ENCODE measurements at regions not wholly inside any gene's neighbourhood (a gene's known extent, or its start where the extent isn't known, plus 50 kb on each side); places are given as distances from the start of the nearest gene placed in this dataset.

DNA sequence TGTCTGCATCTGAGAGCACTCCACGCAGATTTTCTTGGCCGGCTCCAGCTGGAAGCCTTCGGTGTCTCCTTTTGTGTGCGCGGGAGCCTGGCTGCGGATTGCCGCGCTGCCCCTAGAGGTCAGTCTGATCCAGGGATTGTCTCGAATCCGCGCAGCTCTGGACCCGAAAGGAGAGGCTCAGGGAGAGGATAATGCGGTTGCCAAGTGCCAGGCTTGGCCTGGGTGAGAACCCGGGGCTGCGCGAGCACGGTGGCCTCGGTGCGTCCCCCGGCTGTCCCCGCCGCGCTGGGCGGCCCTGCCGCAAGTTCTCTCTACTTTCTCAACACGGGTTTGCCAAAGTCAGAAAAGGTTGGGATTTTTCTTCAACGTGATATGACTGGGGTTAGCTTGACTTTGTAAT is 140.9 kb downstream of the ADCYAP1R1 start:
- 7% methylated on average over 27 of the region's 27 CpGs for WGBS (ENCODE audit: missing lambda C conversion rate)
- peak overlapping the region; percentile 53 for H3K4me2 ChIP-seq
- POLR2A ChIA-PET = interaction anchor here (0.7 kb wide), 1 partner anchor 68 kb away, joined by 3 read pairs; no protein-coding TSS in a partner anchor

GRCh38 chr7:31190906-31191305 is 138.8 kb downstream of the ADCYAP1R1 start:
- no peaks in the 10 kb centered on the region for H3K9me3 ChIP-seq
- H3K4me2 ChIP-seq = no peak overlapping the region
- POLR2A ChIA-PET = no interaction called here
- no peak overlapping the region for H3K4me3 ChIP-seq
- WGBS (ENCODE audit: missing lambda C conversion rate) = 33% methylated on average over 3 of the region's 3 CpGs
- DNase-seq (ENCODE audit: low read depth in 1 of 2, low spot score in 1 of 2) (no peak), FAIRE-seq (no peak), ATAC-seq (no peak)
- TF ChIP-seq CBX8 (IDR thresholded peaks at IDR 0.05) (no peak), BCL3 (IDR thresholded peaks at IDR 0.05) (no peak), MAX (IDR thresholded peaks at IDR 0.05) (no peak), JUN (IDR thresholded peaks at IDR 0.05) (no peak), RNF2 (IDR thresholded peaks at IDR 0.05; ENCODE audit: borderline replicate concordance, low read depth) (no peak), FOSL2 (IDR thresholded peaks at IDR 0.05) (no peak), FOSL2 (CRISPR knock-in tag; IDR thresholded peaks at IDR 0.05) (no peak), EHMT2 (IDR thresholded peaks at IDR 0.05; ENCODE audit: low read depth) (no peak), POLR2A (IDR thresholded peaks at IDR 0.05; ENCODE audit: low read length) (no peak), HOXA7 (CRISPR knock-in tag; IDR thresholded peaks at IDR 0.05) (no peak), HOXB5 (CRISPR knock-in tag; IDR thresholded peaks at IDR 0.05) (no peak), FOSB (CRISPR knock-in tag; IDR thresholded peaks at IDR 0.05) (no peak), MAZ (IDR thresholded peaks at IDR 0.05; ENCODE audit: borderline replicate concordance, low read depth, low read length) (no peak), MYC (IDR thresholded peaks at IDR 0.05; ENCODE audit: borderline replicate concordance, low read length) (no peak), EP300 (IDR thresholded peaks at IDR 0.05) (no peak), CBX2 (IDR thresholded peaks at IDR 0.05; ENCODE audit: borderline replicate concordance, low read depth) (no peak), JUNB (IDR thresholded peaks at IDR 0.05) (no peak), RAD21 (conservative IDR thresholded peaks at IDR 0.05 in 1 of 2, IDR thresholded peaks at IDR 0.05 in 1 of 2) (no peak), REST (IDR thresholded peaks at IDR 0.05) (no peak)
- TF ChIP-seq, protein P1, sequence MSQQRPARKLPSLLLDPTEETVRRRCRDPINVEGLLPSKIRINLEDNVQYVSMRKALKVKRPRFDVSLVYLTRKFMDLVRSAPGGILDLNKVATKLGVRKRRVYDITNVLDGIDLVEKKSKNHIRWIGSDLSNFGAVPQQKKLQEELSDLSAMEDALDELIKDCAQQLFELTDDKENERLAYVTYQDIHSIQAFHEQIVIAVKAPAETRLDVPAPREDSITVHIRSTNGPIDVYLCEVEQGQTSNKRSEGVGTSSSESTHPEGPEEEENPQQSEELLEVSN (IDR thresholded peaks at IDR 0.05; ENCODE audit: borderline replicate concordance, low read depth) = no peak
- CTCF ChIA-PET = interaction anchor here (0.7 to 5.1 kb wide), 5 partner anchors 9 to 442 kb away, joined by 3 to 54 read pairs (median 3); no protein-coding TSS in a partner anchor
- no peak overlapping the region for H3K27ac ChIP-seq
- no peaks in the 10 kb centered on the region for H3K4me1 ChIP-seq

More for the DNA sequence above, 140.9 kb downstream of the ADCYAP1R1 start:
- DNase-seq (ENCODE audit: low read depth in 1 of 2, low spot score in 1 of 2) (peak; percentile 61 to 66), FAIRE-seq (no peak), ATAC-seq (peak; percentile 100)
- no peak for TF ChIP-seq MAFK (IDR thresholded peaks at IDR 0.05; ENCODE audit: partially characterized antibody)
- TF ChIP-seq FOXS1 (CRISPR knock-in tag; IDR thresholded peaks at IDR 0.05) = no peak
- TF ChIP-seq KDM5A (IDR thresholded peaks at IDR 0.05) = no peak
- TF ChIP-seq, protein P2, sequence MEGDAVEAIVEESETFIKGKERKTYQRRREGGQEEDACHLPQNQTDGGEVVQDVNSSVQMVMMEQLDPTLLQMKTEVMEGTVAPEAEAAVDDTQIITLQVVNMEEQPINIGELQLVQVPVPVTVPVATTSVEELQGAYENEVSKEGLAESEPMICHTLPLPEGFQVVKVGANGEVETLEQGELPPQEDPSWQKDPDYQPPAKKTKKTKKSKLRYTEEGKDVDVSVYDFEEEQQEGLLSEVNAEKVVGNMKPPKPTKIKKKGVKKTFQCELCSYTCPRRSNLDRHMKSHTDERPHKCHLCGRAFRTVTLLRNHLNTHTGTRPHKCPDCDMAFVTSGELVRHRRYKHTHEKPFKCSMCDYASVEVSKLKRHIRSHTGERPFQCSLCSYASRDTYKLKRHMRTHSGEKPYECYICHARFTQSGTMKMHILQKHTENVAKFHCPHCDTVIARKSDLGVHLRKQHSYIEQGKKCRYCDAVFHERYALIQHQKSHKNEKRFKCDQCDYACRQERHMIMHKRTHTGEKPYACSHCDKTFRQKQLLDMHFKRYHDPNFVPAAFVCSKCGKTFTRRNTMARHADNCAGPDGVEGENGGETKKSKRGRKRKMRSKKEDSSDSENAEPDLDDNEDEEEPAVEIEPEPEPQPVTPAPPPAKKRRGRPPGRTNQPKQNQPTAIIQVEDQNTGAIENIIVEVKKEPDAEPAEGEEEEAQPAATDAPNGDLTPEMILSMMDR (IDR thresholded peaks at IDR 0.05) = peak; percentile 76
- TF ChIP-seq NFE2L2 (conservative IDR thresholded peaks at IDR 0.05; ENCODE audit: low read length) = no peak
- TF ChIP-seq SMC3 (IDR thresholded peaks at IDR 0.05) = peak; percentile 63
- TF ChIP-seq RAD21 (conservative IDR thresholded peaks at IDR 0.05 in 1 of 2, IDR thresholded peaks at IDR 0.05 in 1 of 2) = peak; percentile 85 to 86
- TF ChIP-seq SREBF2 (IDR thresholded peaks at IDR 0.05) = no peak
- CTCF ChIA-PET = interaction anchor here (0.6 to 5.1 kb wide), 47 partner anchors 10 to 1250 kb away, joined by 3 to 54 read pairs (median 4); no protein-coding TSS in a partner anchor
- H3K4me1 ChIP-seq = no peaks in the 10 kb centered on the region
- no peak overlapping the region for H3K27ac ChIP-seq
- H3K9me3 ChIP-seq = peaks cover 7% of the 10 kb centered on the region; the same call in 2 of the 3 replicates
- no peak overlapping the region for H3K4me3 ChIP-seq

Measured in A549 (cell line).